ENCODE measurements at regions not wholly inside any gene's neighbourhood (a gene's known extent, or its start where the extent isn't known, plus 50 kb on each side); places are given as distances from the start of the nearest gene placed in this dataset.
A peak's percentile ranks its signal among the peaks of the same experiment; 100 is the strongest.

DNA sequence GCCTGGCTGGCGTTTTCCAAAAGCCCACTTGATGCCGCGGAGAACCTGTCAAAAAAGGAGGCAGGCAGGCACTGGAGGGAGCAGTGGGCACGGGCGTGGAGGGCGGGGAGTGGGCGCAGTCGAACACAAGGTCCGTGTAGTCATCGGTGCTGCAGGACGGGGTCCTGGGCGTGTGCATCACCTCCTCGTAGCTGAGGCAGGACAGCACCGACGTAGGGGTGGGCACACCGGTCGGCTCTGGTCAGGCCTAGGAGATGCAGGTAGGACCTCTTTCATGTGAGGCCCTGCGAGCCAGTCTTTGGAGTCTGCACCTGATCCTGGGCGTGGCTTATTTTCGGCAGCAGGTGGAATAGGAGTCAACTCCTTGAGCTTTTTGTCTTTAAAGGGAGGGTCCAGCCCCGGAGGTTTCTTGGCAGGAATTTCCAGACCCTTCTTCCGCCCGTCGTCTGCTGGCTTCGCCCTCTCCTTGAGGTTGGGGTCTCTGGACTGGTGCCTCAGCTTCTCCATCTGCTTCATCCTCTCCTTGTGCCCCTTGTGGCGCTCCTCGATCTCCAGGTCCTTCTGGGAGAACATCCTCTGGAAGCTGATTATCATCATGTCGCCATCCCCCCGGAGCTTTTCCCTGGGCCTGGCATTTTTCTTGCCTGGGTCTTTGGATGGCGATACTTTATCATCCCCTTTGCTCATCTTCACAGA lies 892.5 kb upstream of the LRRTM1 start:
- 83 to 92% methylated on average over 30 of the region's 30 CpGs for WGBS, 2 donors
- Histone ChIP-seq H3K27ac (no peak overlapping the region), H3K4me1 (no peaks in the 10 kb centered on the region), H3K36me3 (no peaks in the 10 kb centered on the region), H3K4me3 (no peak overlapping the region), H3K9me3 (no peaks in the 10 kb centered on the region), H3K27me3 (no peaks in the 10 kb centered on the region)
- FAIRE-seq (no peak), ATAC-seq (no peak), DNase-seq (peak in 2 of 6 donors; percentile 14 to 33)
- intact Hi-C loops (cut with DNase I): no loop called here
- TF ChIP-seq, protein P1, sequence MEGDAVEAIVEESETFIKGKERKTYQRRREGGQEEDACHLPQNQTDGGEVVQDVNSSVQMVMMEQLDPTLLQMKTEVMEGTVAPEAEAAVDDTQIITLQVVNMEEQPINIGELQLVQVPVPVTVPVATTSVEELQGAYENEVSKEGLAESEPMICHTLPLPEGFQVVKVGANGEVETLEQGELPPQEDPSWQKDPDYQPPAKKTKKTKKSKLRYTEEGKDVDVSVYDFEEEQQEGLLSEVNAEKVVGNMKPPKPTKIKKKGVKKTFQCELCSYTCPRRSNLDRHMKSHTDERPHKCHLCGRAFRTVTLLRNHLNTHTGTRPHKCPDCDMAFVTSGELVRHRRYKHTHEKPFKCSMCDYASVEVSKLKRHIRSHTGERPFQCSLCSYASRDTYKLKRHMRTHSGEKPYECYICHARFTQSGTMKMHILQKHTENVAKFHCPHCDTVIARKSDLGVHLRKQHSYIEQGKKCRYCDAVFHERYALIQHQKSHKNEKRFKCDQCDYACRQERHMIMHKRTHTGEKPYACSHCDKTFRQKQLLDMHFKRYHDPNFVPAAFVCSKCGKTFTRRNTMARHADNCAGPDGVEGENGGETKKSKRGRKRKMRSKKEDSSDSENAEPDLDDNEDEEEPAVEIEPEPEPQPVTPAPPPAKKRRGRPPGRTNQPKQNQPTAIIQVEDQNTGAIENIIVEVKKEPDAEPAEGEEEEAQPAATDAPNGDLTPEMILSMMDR (IDR thresholded peaks at IDR 0.05): no peak

DNA sequence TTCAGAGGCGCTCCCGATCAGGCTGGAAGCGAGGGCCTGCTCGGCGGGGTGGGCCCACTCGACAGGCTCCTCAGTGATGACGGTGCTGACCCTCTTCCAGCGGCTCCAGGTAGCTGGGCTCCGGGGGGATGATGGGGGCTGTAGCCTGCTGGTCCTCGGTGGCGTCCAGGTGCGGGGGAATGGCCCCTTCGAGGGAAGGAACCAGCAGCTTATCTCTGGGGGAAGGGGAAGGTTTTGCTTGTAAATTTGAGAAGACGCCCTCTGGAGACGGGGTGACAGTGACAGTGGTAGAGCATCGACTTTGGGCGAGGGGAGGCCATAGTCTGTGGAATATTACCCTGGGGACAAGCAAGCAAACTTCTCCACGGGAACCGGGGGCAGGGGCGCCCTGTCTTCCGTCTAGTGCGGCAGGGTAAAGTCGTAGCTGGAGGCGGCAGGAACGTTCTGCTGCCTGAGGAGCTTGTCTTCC lies 891.9 kb upstream of the LRRTM1 start:
- FAIRE-seq (no peak), ATAC-seq (no peak)
- 84 to 93% methylated on average over 25 of the region's 25 CpGs for WGBS, 2 donors

DNA sequence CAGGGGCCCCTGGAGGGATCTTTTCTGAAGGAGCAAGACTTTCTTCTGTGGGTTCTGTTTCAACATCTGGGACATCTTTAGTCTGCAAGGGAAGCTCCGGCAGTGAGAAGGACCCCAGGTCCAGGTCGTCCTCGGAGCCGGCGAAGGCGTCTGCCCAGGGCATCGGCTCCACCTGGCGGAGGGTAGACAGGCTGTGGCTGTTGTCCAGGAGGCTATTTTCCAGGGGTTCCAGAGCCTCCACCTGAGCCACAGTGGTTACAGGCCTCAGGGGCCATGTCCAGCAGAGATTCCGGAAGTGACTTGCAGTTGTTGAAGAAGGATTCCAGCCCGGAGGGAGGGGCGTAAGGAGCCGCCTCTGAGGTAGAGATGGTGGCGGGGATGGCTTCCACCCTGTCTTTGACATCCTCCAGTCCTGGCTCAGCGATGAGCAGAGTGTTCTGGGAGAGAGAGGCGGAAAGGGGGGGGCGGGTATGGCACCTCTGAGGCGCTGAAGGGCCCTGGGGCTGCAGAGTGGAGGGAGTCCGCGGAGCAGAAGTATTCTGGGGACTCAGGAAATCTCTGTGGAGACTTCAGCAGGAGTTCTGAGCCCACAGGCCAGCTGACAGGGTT lies 891.3 kb upstream of the LRRTM1 start:
- Histone ChIP-seq H3K4me3 (no peak overlapping the region), H3K36me3 (no peaks in the 10 kb centered on the region), H3K27ac (no peak overlapping the region), H3K9me3 (no peaks in the 10 kb centered on the region), H3K27me3 (no peaks in the 10 kb centered on the region), H3K4me1 (no peaks in the 10 kb centered on the region)
- ATAC-seq: no peak
- intact Hi-C loops (cut with DNase I): no loop called here
- FAIRE-seq: no peak
- TF ChIP-seq, protein P1 (IDR thresholded peaks at IDR 0.05): no peak
- DNase-seq: peak in 1 of 6 donors; percentile 33
- WGBS, 2 donors: 83 to 93% methylated on average over 19 of the region's 19 CpGs

More for the DNA sequence above, 891.9 kb upstream of the LRRTM1 start:
- H3K27ac ChIP-seq: no peak overlapping the region
- intact Hi-C loops (cut with DNase I): no loop called here
- no peaks in the 10 kb centered on the region for H3K9me3 ChIP-seq
- DNase-seq: peak in 1 of 6 donors; percentile 42
- TF ChIP-seq, protein P1 (IDR thresholded peaks at IDR 0.05): no peak
- no peaks in the 10 kb centered on the region for H3K36me3 ChIP-seq
- no peaks in the 10 kb centered on the region for H3K27me3 ChIP-seq
- H3K4me3 ChIP-seq: no peak overlapping the region
- no peaks in the 10 kb centered on the region for H3K4me1 ChIP-seq

DNA sequence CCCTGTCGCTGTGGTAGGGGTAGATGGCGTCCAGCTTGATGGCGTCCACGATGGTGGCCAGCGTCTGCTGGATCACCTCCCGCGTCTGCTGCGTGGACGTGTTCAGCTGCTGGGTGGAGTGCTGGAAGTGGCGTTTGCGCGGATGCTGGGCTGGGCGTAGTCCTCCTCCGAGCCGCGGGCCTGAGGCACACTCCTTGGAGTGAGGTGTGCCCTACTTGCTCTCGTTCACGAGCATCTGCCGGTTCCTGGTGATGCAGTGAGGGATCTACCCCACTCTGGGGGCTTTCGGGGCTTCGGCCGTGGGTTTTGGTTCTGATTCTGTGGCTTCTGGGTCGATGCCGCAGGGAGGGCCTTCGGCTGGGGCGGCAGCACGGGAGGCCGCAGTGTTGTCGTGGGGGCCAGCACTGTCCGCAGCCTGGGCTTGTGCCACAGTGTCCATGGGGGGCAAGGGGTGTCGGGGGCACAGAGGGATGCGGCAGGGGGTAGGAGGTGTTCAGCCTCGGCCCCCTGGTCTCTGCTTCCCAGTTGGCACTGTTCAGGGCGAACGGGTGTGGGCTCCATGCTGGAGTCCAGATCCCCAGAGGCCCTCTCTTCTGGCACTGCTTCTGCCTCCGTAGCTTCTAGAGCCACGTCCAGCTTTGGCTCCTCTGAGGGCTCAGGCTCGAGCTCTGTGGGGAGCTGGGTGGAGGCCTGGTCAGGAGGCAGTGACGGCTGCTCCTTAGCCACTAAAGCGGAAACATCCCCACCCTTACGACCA lies 890.6 kb upstream of the LRRTM1 start:
- intact Hi-C loops (cut with DNase I): no loop called here
- no peaks in the 10 kb centered on the region for H3K4me1 ChIP-seq
- no peak overlapping the region for H3K27ac ChIP-seq
- no peaks in the 10 kb centered on the region for H3K9me3 ChIP-seq
- no peaks in the 10 kb centered on the region for H3K27me3 ChIP-seq
- no peaks in the 10 kb centered on the region for H3K36me3 ChIP-seq
- DNase-seq (peak in 2 of 6 donors; percentile 20 to 43), FAIRE-seq (no peak), ATAC-seq (peak in 1 of 4 donors; percentile 16)
- no peak overlapping the region for H3K4me3 ChIP-seq
- WGBS, 2 donors: 84 to 89% methylated on average over 41 of the region's 41 CpGs
- TF ChIP-seq, protein P1 (IDR thresholded peaks at IDR 0.05): no peak

Measured in pancreas (tissue), 10 donors.